Activated CD4-positive, CD25-positive, alpha-beta regulatory T cell treated with anti-CD3 and anti-CD28 coated beads, Interleukin-2, amount 50 U/mL, for 24 hours (primary cell): ENCODE measurements at regions not wholly inside any gene's neighbourhood (a gene's known extent, or its start where the extent isn't known, plus 50 kb on each side); places are given as distances from the start of the nearest gene placed in this dataset.

ENCODE experiments used
- ATAC-seq, 2 donors: fragments of 150-1000 bp; cut with Tn5 transposase; one replicate each; pipeline ENCODE4 v1.10.0; 2021; ENCODE audit warnings: mild to moderate bottlenecking in 1 of 2, moderate library complexity in 1 of 2

DNA sequence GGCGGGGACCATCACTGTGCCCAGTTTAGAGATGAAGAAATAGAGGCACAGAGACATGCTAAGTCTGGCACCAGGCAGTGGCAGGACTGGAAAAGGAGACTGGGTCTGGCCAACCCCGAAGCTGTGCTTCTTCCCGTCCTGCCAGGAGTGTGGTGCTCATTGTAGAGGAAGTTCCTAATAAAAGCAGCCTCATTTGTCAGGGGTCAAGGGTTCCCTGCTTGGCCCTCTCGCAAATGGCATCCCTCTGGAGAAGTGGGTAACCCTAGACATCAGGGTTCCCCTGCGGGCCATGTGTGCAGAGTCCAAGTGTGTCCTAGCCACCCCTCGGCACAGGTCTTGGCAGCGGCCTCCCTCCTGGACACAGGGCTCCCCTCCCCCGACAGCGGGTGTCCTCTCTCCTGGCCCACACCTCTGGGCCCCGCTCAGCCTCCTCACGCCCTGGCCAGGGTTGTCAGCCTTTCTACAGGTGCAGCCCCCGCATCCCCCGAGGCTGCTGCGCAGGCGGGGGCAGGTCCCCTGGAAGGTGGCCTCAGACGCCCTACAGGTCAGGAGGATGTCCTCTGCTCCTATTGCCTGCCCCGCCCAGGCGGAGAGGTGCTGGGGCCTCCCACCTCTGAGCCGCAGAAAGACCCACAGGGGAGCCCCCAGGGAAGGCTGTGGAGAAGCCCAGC is 61.8 kb upstream of the PRR20G start:
- ATAC-seq, result no peak

DNA sequence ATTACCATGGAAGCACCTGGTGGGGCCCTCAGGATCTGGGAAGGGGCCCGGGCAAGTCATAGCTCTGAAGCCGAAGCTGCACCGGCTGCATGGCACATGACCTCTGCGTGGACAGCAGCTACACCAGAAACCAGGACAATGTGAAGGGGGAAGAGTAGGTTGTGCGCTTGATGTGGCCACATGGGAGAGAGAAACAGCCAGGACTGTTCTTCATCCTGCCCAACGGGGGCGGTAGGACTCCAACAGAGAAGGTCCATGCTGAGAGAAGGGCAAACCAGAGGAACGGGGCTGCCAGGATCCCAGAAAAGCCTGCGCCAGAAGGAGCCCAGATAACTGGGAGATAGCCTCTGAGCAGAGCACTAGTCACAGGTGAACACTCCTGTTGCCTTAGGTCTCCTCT is 54.9 kb upstream of the PRR20G start:
- ATAC-seq, result no peak

DNA sequence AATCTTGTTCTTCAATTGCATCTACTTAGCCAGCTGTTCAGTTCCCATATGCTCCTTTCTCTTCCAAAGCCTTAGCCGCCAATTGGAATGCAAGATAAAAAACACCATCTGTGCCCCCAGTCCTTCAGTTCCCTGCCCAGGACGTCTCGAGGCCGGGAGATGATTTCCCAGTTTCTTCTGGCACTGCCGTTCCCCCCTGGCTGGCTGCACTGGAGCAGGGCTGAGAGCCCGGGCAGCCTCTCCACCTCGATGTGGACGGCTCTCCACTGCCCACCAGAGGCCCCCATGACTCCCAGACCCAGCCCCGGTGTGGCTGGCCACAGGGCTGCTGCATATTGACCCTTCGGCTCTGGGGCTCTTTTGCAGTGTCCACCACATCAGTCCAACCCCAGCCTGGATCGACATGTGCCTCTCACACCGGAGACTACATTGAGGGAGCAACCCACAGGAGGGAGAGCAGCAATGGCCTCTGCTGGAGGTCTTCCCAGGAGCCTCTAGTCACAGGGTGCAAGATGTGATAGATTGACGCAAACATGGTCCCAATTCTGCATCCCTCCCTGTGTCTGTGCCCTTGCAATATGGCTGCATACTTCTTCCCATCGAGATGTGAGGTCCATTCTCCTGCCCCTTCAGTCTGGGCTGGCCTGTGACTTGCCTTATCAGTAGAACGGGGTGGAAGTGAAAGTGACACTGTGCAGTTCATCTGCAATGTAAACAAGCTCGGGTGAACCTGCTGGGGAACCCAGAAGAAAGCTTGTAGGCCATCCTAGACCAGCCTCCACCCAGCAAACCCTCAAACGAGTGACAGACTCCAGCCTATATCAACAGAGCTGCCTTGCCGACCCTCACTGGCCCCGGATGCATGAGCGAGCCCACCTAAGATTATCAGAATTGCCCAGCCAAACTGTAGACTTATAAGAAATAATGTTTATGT is 52.3 kb upstream of the PRR20G start:
- ATAC-seq, result no peak

DNA sequence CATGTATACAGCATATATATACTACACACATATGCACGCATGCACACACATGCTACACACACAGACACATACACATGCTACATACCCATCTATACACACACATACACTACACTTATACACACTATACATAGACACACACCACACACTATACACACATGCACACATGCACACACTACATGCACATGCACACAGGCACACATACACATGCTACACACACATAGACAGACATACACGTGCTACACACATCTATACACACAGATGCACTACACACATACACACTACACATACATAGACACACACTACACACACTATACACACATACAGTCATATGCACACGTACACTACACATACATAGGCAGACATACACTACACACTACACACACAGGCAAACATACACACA is 51.2 kb upstream of the PRR20G start:
- ATAC-seq, result no peak

DNA sequence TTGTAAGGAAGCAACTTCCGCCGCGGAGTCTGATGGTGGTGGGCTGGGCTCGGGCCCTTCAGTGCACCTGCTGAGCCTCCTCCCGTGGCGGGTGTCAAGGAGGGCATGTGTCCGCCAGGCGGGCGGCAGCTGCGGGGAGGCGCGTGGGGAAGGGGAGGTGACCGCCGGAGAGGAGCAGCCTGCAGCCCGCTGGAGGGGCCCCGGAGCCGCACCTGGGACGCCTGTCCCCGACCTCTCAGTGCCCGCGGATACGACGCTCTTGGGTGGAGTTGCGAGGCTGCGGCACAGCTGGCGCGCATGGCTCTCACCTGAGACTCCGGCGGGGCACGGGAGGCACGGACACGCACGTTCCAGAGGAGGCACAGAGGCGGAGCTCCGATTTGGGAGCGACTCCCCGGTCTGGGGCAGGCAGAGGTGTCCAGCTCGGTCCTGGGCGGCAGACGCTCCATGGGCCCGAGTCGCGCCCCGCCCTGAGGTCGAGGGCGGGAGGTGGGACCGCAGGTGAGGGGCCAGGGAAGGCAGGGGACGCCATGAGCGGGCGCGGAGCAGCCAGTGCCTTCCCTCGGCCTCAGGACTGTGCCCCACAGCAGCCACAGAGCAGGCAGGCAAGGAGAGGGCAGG is 50.2 kb upstream of the PRR20G start:
- no peak for ATAC-seq
